SK-N-SH treated with all-trans-retinoic acid at 6 μM for 48 hours (cell line): ENCODE measurements at regions not wholly inside any gene's neighbourhood (a gene's known extent, or its start where the extent isn't known, plus 50 kb on each side); places are given as distances from the start of the nearest gene placed in this dataset.

Experiments
- BACH2 ChIP-seq: fragments of 250-450 bp; sonication (Bioruptor Pico); IDR thresholded peaks from 2 replicates; pipeline ENCODE4 v1.9.0; 2021; ENCODE audit warnings: mild to moderate bottlenecking, borderline replicate concordance
- PATZ1 ChIP-seq: fragments of 250-450 bp; sonication (Bioruptor Pico); IDR thresholded peaks from 2 replicates; pipeline ENCODE4 v1.8.0; 2020; ENCODE audit warnings: mild to moderate bottlenecking, moderate library complexity, borderline replicate concordance
- POU6F1 ChIP-seq: fragments of 250-450 bp; sonication (Bioruptor Pico); IDR thresholded peaks from 2 replicates; pipeline ENCODE4 v1.8.0; 2021; ENCODE audit warnings: low read depth, mild to moderate bottlenecking, moderate library complexity, borderline replicate concordance
- RARB ChIP-seq: fragments of 250-450 bp; sonication (Bioruptor Pico); IDR thresholded peaks from 2 replicates; pipeline ENCODE4 v1.8.0; 2021; ENCODE audit warnings: mild to moderate bottlenecking, moderate library complexity
- ZNF70 ChIP-seq: fragments of 450-650 bp; formaldehyde crosslinking; IDR thresholded peaks from 2 replicates; pipeline ENCODE4 v1.5.0; 2020; ENCODE audit warnings: mild to moderate bottlenecking, moderate library complexity
- TF ChIP-seq, protein P1 (sequence below): fragments of 250-450 bp; sonication (Bioruptor Pico); IDR thresholded peaks from 2 replicates; pipeline ENCODE4 v1.5.1; 2020; ENCODE audit warnings: low read depth, mild to moderate bottlenecking, moderate library complexity

DNA sequence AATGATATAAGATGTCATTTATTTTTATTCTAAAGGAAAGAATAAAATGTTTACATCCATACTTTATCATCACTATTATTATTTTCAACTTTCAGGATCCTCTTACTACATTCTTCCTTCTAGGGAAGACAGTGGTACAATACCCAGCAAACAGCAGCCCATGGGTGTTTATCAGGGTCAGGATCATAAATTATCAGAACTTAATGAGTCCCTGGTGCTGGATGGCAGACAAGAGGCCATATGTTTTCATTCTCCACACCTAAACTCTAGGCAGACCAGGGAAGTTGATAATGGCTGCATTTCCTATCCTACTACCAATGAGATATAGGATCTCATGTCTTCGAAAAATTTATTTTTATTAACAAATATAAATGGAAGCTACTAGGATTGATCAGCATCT, 127.7 kb downstream of the SAMMSON start:
- TF ChIP-seq, protein P1, sequence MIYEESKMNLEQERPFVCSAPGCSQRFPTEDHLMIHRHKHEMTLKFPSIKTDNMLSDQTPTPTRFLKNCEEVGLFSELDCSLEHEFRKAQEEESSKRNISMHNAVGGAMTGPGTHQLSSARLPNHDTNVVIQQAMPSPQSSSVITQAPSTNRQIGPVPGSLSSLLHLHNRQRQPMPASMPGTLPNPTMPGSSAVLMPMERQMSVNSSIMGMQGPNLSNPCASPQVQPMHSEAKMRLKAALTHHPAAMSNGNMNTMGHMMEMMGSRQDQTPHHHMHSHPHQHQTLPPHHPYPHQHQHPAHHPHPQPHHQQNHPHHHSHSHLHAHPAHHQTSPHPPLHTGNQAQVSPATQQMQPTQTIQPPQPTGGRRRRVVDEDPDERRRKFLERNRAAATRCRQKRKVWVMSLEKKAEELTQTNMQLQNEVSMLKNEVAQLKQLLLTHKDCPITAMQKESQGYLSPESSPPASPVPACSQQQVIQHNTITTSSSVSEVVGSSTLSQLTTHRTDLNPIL, result no peak
- TF ChIP-seq ZNF70 (CRISPR knock-in tag), result no peak
- TF ChIP-seq BACH2 (CRISPR knock-in tag), result no peak
- TF ChIP-seq RARB (CRISPR knock-in tag), result no peak
- no peak for TF ChIP-seq PATZ1
- no peak for TF ChIP-seq POU6F1 (CRISPR knock-in tag)
